Stimulated activated CD4-positive, alpha-beta T cell treated with anti-CD3 and anti-CD28 coated beads, Interleukin-2, amount 100 ng/mL, for 24 hours (primary cell): ENCODE measurements at regions not wholly inside any gene's neighbourhood (a gene's known extent, or its start where the extent isn't known, plus 50 kb on each side); places are given as distances from the start of the nearest gene placed in this dataset.
"Not testable (repeated sequence)": the region's sequence is repeated elsewhere in the genome, so short reads cannot be mapped to it uniquely, and the experiment has no call there.

Experiments used
- DNase-seq, 2 donors: peaks; one replicate each; pipeline ENCODE4 v3.0.0-alpha.2; 2020

DNA sequence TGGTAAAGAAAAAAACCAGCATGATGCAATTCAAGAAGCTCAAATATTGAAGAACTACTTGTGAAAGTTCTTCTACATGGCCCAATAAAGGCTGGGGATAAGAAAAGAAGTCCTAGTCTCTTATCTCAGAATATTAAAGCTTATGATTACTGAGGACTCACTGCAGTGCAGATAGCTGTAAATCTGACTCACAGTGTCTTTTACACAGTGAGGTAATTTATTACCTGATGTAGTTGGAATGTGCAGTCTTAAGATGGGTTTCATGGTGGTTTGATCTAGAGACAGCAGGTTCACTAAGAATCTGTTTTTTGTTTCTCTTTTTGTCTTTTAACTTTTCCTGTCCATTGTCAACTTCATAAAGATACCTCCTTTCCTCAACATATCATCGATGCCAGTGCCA, 484.0 kb upstream of the MAP2 start:
- DNase-seq, result no peak

DNA sequence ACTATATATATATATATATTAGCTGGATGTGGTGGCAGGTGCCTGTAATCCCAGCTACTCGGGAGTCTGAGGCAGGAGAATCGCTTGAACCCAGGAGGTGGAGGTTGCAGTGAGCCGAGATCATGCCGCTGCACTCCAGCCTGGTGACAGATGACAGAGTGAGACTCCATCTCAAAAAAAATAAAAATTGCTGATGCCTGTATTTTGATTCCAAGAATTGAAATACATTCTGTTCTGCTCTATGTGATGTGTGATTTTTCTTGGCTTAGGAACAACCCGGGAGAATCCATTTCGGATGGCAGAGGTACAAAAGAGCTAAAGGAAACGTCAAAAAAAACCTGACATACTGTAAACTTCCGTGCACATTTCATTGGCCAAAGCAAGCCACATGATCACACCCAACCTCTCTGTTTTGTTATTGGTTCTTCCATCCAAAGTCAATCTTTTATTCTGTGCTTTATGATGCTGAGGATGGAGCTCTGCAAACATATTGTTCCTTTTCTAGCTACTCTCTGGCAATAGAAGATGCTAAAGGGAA, 478.1 kb upstream of the MAP2 start:
- DNase-seq, result no peak

DNA sequence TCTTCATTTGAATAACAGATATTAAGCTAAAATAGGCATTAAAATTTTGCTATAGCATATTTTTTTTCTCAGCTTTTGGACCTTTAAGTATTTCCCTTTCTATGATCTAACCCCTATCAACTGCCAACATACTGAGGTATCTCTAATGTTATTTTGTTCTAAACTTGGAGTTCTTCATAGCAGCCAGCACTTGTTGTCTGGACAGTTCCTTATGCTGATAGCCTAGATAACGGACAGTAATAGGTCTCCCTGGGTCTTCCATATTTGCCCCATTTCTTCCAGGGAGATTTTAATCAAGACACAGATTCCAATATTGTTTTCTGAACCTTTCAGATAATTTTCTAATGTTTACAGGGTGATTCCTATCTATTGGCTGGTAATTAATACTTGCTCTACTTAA, 475.8 kb upstream of the MAP2 start:
- no peak for DNase-seq

DNA sequence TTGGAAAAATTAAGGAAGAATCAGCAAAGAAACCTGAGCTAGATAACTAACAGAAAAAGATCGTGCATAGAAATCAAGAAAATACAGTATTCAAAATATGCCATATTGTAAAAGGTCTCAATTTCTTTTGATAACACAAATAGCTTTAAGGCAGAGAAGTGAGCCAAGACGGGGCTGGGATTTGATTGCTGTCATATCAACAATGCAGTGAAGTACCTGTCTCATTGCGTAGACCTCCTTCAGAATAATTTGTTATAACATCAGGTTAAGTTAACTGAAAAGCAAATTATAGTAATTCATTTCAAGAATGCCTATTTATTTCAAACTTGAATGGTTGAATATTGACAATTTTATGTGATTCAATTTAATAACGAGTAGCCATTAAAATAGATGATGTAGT, 453.8 kb upstream of the MAP2 start:
- no peak for DNase-seq

DNA sequence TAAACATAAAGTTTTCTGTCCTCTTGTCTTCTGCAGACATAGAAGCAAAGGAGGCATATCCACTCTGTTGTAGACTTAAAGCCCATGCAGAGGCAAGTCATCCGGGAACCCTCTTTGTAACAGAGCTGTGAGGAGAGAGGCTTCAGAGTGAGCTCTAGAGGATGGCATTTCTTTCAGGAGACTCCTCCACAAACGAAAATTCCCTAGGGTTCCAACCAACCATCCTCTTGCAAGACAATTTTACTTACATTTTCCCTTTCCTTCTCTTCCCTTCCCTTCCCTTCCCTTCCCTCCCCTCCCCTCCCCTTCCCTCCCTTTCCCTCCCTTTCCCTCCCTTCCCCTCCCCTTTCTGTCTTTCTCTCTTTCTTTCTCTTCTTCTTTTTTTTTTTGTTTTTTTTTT, 446.3 kb upstream of the MAP2 start:
- no peak for DNase-seq

DNA sequence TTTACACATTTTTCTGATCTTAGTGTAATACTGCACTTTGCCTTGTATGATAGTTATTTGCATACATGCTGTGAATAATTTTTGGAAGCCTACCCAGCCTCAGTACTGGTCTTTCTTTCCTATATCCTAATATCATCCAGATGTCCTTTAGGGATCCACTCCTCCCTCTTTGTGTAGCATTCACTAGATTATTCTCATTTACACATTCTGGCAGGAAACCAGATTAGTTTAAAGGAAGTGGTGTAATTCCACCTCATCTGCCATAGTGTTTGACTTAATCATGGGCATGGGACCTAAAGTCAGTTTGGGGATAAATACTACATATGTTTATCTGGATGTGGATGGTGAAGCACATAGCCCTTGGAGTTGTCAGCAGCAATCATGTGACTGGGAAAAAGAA, 444.9 kb upstream of the MAP2 start:
- no peak for DNase-seq

DNA sequence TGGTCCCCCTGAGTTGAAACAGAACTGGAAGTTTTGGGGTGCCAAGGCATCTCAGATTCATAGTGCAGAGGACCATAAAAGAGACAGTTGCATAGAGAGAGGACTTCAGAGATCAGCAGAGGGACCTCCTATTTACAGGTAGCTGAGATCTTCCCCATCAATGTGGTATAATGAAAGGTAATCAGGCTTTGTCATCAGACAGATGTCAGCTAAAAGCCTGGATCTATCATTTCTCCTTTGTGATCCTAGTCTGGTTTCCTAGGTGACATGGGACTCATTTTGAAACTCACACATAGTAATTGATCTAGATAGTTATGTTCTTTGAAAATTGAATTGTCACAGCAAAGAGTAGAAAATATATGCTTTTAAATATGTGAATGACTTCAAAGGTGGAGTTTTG, 443.5 kb upstream of the MAP2 start:
- no peak for DNase-seq

DNA sequence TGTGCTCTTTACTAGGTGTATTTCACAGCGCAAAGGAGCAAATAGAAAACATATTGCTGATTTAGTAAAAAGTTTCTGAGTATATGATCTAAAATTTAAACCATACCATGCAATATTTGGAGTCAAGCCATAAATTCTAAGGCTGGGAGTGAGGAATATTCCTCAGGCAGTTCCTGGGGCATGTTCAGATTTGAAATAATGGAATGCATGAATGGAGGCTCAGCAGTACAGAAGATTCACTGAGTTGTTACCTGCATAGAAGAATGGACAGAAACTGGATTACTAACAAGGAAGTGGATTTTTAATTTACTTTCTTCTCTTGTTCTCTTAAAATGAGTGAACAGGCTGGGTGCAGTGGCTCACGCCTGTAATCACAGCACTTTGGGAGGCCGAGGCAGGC, 441.0 kb upstream of the MAP2 start:
- DNase-seq, result no peak

DNA sequence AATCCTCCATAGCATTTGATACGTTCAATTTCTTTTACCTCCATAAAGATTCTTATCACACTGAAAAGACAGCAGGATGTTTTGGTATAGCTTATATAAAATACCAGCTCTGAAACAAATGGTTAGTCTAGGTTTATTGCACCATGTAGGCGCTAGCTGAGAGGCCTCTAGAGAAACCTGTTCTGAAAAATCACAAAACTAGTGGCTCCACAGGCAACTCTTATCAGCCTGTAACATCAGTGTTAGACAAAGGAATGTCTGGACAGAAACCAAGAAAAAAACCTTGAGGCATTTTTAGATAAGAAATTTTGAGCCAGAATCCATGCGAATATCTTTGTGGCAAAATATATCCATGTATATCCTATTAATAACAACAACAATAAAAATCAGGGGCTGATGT, 440.4 kb upstream of the MAP2 start:
- DNase-seq, result no peak

DNA sequence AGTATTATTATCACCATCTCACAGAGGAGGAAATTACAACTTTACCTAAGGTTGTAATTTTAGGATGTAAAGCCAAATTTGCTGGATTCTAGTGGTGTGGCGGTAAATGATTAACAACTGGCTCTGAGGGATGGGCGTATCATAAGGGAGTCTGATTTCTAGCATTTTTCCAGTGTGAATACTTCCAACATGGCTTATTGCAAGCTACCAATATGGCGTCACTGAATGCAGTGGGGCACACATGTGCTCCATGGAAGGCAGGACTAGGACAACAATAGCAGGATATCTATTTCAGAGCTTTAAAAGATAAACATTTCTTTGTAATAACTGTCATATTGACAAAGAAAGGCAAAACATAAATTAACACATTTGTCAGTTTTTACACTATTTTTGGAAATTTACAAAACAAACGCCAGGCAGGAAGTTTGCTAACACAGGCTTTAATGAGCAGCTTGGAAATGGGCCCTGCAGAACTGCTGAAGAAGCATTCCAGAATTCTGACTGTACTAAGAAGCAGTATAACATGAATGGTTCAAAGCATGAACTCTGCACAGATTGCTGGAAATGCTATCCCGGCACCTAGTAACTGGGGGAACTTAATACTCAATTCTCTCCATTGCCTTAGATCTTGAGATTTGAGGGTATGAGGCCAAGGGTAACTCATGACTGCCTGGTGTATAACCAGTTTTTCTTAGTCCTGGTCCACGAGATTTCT, 439.3 kb upstream of the MAP2 start:
- no peak for DNase-seq

DNA sequence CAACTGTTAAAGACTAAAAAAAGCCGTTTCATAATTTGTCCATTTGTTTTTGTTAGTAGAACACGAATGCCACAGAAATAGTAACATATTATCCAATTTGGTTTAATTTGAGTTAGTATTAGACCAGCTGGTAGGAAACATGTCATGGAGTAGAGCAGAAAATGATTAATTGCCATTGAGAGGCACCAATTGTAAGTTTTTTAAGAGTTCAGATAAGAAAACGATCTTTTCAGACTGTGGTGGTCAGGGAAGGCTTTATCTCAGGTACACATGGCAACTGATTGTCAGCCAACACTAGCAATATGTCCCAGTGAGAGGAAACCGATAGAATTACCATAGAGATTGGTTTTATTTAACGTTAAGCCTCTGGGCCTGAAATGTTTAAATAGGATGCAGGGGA, 438.2 kb upstream of the MAP2 start:
- no peak for DNase-seq

DNA sequence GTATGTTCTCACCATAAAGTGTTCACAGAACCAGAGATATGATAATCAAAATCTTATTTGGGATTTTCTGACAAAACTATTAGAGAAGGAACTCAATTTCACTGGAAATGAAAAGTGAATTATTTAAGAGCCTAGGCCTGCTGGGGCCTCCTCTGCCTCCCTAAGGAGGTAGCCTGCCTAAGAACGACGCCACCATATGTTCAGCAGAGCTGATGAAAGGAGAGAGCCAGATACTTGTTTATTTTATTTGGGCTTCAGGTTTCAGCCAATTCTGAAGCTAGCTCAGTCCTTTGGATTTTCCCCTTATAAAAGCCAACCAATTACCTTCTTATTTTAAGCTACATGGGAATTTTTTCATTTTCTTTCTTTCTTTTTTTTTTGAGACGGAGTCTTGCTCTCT, 433.1 kb upstream of the MAP2 start:
- no peak for DNase-seq

DNA sequence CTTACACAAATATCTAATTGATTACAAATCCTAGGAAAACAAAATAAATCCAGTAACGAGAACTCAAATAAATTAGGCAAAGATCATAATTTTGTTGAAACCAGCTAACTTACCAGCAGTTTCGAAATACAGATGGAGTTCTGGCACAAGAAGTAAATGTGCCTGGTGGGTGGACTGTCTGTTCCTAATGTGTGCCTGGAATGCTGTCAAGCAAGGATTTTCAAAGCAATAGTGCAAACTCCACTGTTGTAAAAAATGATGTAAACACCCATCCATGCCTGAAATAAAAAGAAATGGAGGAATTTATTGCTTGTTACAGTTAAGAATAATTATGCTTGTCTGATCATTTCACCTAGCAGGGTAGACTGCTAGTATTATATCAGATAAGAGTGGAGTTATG, 423.9 kb upstream of the MAP2 start:
- DNase-seq, result no peak

DNA sequence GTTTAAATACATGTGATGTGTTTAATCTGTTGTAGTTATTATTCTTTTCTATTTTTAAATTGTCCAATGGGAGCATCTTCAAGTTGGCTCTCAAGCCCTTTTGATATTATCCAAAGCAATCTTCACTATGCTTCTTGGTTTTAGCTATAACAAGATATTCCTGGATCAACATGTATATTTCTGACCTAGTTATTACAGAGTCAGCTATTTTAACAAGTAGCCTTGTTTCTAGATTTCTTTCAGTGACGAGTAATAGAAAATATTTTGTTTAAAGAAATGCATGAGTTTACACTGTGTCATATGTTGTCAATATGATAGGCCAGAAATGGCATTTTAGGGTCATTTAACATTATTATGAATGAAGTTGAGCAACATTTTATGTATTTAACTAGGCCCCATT, 421.8 kb upstream of the MAP2 start:
- DNase-seq, result no peak

DNA sequence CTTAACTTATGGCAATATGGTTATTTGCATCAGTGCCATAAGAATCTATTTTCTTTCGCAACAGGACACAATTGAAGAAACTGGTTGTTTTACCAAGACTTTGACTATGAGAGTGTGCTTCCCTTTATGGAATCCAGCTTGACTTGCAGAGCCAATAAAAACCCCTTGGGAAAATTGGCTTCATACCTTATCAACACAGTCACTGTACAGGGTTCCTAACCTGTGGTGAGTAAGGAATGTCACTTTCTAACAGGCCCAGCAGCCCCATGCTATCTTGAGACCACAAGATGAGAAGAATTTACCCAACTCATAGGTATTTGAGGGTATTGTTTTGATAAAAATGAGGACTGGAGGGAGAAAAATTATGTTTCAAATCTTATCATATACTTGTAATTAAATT, 418.5 kb upstream of the MAP2 start:
- DNase-seq, result no peak

DNA sequence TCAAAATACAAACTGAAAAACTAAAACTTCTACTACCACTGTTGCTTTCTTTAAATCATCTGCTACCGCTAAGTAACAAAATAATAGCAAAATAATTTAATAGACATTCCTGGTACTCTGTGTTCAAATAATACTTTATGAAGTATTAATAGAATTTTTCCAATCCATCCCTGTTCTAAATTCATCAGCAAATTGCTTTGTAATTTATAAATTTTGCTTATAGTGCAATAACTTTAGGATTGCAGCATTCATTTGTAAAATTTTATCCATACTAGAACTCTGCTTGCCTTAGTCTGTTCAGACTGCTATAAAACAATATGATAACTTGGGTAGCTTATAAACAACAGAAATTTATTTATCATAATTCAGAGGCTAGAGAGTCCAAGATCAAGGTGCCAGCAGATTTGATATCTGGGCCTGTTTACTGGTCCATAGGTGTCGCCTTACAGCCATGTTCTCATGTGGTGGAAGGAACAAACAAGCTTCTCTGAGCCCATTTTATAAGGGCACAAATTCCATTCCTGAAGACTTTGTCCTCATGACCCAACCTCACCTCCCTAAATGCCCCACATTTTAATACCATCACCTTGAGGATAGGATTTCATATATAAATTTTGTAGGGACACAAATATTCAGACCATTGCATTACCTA, 415.1 kb upstream of the MAP2 start:
- no peak for DNase-seq

DNA sequence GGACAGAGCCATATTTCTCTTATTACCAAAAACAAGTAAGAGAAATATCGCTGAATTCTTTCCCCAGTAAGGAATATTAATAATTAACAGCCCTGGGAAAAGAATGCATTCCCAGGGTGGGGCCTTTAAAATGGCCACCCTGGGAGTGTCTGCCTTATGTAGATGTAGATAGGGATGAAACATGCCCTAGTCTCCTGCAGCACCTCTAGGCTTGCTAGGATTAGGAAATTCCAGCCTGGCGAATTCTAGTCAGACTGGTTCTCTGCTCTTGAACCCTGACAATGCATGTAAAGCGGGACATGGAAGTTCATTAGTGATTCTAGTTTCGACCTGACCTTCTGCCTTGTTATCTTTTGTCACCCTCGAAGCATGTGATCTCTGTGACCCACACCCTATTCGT, 405.2 kb upstream of the MAP2 start:
- DNase-seq, result not testable (repeated sequence)

DNA sequence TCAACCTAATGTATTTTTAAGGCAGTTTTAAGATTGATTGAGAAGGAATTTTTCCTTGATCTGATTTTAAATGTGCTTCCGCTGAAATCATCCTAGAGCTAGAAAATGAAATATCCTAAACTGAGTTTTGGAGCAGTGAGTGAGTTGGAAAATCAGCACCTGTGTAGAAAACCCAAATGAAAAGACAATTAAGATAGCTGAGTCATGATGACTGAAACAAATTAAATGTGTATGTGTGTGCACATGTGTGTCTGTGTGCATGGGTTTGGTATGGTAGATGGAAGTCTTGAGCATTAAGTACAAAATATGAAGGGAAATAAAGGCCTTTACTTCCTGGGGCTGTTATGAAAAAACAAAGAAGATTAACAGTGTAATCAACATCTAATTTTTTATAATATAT, 394.6 kb upstream of the MAP2 start:
- no peak for DNase-seq

DNA sequence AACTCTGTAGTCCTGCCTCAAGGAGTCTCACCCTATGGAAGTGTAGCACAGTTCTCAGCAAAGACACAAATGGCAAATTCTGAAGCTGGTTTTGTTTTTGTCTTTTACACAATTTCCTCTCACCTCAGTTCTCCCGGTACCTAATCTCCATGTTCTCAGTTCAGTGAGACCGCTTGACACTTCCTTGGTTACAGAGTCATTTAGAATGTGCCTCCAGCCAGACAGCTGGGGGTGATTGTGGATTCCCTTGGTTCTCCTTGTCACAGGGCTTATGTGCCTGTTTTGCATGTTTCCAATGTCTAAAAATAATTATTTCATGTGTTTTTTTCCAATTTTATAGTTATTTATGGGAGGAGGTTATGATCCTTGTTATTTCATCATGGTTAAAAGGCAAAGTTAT, 379.5 kb upstream of the MAP2 start:
- DNase-seq, result no peak

DNA sequence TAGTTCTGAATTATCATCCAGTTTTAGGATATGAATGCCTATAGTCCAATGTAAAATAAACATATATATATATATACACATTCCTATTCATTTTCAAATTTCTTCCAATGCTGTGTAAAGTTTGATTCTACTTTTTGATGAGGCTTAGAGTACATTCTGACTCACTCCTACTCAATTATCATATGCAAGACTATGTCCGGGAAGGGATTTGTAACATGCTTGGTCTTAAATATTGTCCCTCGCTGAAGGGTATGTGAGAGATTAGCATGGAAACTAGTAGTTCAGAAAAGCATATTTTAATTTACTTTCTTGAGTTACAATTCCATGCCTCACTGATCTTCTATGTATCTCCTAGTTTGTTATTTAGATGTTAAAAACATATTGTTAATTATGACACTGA, 377.7 kb upstream of the MAP2 start:
- no peak for DNase-seq

DNA sequence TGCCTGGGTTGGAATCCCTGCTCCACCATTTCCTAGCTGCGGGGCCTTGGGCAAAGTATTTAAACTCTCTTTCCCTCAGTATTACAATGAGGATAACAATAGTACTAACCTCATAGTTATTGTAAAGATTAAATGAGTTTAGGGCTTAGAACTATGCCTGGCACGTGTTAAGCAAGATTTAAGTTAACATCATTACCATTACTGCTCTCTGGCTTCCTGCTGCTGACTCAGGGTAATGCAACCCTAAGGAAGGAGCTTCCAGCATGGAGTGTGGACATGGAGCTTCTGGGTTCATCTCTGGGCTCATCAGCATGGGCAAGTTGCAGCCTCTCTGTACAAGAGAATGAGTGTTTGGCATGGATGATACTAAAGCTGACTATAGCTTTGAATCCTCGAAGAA, 374.2 kb upstream of the MAP2 start:
- no peak for DNase-seq

DNA sequence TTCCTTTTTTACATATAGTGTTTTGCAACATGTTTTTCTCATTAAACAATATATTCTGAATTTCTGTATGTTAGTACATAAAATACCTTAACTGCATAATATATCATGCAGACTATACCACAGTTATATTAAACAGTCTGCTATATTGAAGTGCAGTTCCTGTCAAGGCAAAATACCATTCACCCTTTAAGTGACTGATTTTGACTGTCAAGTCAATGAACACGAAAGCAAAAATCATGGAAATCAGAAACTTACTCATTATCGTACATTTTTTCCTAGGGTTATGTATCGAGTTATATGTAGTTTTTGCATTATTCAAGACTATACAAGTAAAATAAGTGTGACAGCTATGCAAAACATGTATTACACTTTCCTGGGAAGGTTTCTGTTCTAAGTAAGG, 361.6 kb upstream of the MAP2 start:
- DNase-seq, result no peak

DNA sequence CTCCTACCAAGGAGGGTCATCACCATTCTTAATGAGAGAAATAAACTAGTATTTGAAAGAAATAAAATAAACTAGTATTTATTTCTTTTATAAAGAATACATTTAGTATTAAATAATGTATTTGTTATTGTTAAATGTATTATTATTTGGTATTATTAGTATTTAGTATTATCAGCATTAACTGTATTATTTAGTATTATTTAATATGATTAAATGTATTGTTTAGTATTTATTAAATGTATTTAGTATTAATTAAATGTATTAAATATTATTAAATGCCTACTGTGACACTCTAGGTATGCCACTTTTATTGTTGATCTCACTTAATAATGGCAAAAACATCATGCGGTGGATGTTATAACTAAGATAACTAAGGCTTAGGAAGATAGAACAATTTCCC, 353.6 kb upstream of the MAP2 start:
- no peak for DNase-seq

DNA sequence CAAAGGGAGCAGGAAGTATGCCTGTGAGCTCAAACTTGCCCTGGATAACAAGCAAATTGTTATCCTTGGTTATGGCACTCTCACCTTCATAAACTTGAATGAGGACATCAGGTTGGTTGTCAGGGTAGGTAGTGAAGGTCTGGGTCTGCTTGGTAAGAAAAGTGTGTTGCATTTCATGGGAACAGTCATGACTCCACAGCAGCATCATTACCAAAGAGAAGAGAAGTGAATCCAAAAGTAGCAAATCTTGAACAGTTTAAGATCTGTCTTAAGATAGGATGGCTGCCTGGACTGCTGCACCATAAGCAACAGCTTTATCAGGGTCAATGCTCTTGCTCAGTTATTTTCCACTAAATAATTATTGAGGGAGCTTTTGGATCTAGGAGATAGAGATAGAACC, 350.7 kb upstream of the MAP2 start:
- DNase-seq, result no peak

DNA sequence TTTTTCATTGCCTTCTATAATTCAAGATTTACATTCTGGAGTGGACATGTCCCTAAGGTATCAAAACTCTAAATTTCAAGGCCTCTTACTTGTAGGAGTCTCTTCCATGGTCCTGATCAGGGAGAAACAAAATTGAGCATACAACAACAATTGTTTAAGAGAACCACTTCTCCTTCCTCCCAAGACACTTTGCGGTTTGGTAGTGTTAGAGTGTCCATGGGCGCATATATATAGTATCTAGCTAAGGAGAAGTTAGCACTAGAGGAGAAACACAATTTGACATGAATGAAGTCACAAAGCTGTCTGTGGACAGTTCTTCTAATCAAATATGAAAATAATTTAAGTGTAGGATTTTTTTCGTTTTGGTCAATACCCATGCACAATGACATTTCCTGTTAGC, 349.1 kb upstream of the MAP2 start:
- no peak for DNase-seq
